Gastrocnemius medialis (tissue), 4 donors: ENCODE measurements at regions not wholly inside any gene's neighbourhood (a gene's known extent, or its start where the extent isn't known, plus 50 kb on each side); places are given as distances from the start of the nearest gene placed in this dataset.
A peak's percentile ranks its signal among the peaks of the same experiment; 100 is the strongest.
"Not testable (repeated sequence)": the region's sequence is repeated elsewhere in the genome, so short reads cannot be mapped to it uniquely, and the experiment has no call there.

Experiments used
- ATAC-seq, 2 donors: fragments of 150-250 bp; one replicate each; pipeline ENCODE4 v1.9.1; 2016
- DNase-seq, 2 donors: peaks; one replicate each; pipeline ENCODE4 v3.0.0-alpha.2; 2019
- H3K27ac ChIP-seq, 4 donors: fragments of 200-600 bp; sonication (generic); 1 replicate in 1 of 4; 2 replicates in 3 of 4; pipeline ENCODE4 v1.5.1; 2016 to 2018; ENCODE audit warnings: mild to moderate bottlenecking in 2 of 4, moderate library complexity in 1 of 4
- H3K27me3 ChIP-seq, 3 donors: fragments of 200-600 bp; sonication (generic) in 2 of 3; 1 replicate in 1 of 3; 2 replicates in 2 of 3; pipeline versions ENCODE4 v1.5.1 to v1.6.0; 2016 to 2019; ENCODE audit warnings: mild to moderate bottlenecking in 1 of 3, moderate library complexity in 1 of 3
- H3K36me3 ChIP-seq, 2 donors: fragments of 200-600 bp; sonication (generic) in 1 of 2; one replicate each; pipeline ENCODE4 v1.5.1; 2017 to 2018
- H3K4me1 ChIP-seq, 2 donors: fragments of 200-600 bp; sonication (generic) in 1 of 2; one replicate each; pipeline ENCODE4 v1.5.1; 2016 to 2017; ENCODE audit warnings: mild to moderate bottlenecking in 2 of 2
- H3K4me3 ChIP-seq, 4 donors: fragments of 200-600 bp; sonication (generic) in 3 of 4; 1 replicate in 1 of 4; 2 replicates in 3 of 4; pipeline ENCODE4 v1.5.1; 2016 to 2019; ENCODE audit warnings: mild to moderate bottlenecking in 2 of 4
- H3K9me3 ChIP-seq, 3 donors: fragments of 200-600 bp; sonication (generic) in 2 of 3; 1 replicate in 1 of 3; 2 replicates in 2 of 3; pipeline ENCODE4 v1.5.1; 2016 to 2019
- in situ Hi-C, 4 donors: fragments of 200-750 bp; cut with MboI; loops; one replicate each; pipeline versions ENCODE4 v1.15.0 to v1.8.0; 2017; ENCODE audit warnings: low sequenced_read_pairs in 4 of 4
- intact Hi-C: fragments of 100-400 bp; cut with DNase I; formaldehyde crosslinking; loops from one replicate; pipeline ENCODE4 v1.15.1; 2023; ENCODE audit warnings: low total_unique reads

DNA sequence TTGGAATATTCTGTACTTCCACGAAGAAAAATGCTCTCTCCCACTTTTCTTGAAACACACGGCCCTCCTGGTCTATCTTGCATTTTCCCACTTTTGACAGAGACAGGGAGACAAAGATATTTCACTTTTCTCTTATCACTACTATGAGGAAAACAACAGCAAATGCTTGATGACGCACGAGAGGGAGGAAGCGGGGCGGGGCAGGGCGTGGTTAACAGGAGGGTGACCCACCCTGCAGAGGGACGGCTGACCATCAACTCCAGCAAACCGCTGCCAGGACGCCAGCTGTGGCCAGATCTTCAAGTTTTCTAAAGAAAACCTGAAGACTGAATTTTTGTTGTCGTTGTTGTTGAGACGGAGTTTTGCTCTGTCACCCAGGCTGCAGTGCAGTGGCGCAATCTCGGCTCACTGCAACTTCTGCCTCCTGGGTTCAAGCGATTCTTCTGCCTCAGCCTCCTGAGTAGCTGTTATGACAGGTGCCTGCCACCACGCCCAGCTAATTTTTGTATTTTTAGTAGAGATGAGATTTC lies 63.8 kb downstream of the NSUN5 start:
- intact Hi-C loops, DNase-seq, H3K27ac ChIP-seq, H3K4me1 ChIP-seq, H3K9me3 ChIP-seq, ATAC-seq, H3K4me3 ChIP-seq, H3K36me3 ChIP-seq, H3K27me3 ChIP-seq, in situ Hi-C loops: not testable (repeated sequence)

DNA sequence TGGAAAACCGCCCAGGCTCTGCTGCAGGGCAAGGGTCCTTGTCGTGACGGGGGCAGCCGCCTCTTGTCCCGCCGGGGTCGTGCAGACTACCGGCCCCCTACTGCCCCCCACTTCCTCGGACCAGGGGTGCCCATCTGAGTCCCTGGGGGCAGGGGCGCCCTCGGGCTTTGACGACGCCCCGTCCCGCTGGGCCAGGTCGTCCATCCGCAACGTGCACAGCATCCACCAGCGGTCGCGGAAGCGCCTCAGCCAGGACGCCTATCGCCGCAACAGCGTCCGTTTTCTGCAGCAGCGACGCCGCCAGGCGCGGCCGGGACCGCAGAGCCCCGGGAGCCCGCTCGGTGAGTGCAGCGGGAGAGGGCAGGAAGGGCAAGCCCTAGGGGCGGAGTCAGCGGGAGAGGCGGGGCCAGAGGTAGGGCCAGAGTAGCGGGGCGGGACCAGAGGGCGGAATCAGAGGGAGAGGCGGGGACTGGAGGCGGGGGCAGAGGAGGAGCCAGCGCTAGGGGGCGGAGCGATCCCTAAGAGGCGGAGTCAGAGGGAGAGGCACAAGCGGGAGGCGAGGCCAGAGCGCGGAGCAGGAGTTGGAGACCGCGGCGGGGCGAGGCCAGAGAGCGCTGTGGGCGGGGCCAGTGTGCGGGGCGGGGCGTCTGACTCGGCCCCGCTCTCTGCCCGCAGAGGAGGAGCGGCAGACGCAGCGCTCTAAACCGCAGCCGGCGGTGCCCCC lies 73.5 kb downstream of the NSUN5 start:
- H3K27ac ChIP-seq = peak overlapping the region in 2 of 4 donors; percentile 47 to 54
- H3K27me3 ChIP-seq, H3K4me1 ChIP-seq, H3K36me3 ChIP-seq, H3K9me3 ChIP-seq, intact Hi-C loops, in situ Hi-C loops: not testable (repeated sequence)
- peak overlapping the region in 2 of 4 donors; percentile 48 for H3K4me3 ChIP-seq
- DNase-seq = peak; percentile 75 to 93
- peak; percentile 94 to 97 for ATAC-seq

DNA sequence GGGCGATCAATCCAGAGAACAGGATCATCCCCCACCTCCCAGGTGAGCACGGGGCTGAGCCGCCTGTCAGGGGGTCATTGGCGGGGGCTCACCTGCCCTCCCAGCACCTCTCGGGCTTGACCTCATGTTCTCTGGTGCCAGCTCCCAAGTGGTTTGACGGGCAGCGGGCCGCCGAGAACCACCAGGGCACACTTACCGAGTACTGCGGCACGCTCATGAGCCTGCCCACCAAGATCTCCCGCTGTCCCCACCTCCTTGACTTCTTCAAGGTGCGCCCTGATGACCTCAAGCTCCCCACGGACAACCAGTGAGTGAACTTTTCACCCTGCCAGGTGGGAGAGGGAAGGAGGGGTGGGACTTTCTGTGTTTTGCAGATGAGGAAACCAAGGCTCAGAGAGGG lies 82.9 kb downstream of the NSUN5 start:
- H3K9me3 ChIP-seq, DNase-seq, H3K4me3 ChIP-seq, ATAC-seq, intact Hi-C loops, H3K27me3 ChIP-seq, H3K4me1 ChIP-seq, H3K36me3 ChIP-seq, H3K27ac ChIP-seq, in situ Hi-C loops: not testable (repeated sequence)

DNA sequence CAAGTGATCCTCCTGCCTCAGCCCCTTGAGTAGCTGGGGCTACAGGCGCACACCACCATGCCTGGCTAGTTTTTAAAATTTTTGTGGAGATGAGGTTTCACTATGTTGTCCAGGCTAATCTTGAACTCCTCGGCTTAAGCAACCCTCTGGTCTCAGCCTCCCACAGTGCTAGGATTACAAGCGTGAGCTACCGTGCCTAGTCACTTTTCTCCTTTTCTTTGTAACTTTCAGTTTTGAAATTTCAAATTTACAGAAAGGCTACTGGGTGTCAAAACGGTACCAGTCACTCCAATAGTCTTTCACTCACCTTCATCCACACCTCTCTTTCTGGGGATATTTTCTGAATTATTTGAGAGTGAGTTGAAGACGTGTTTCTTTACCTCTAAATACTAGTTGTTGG lies 86.9 kb downstream of the NSUN5 start:
- DNase-seq, H3K27ac ChIP-seq, H3K36me3 ChIP-seq, in situ Hi-C loops, H3K4me3 ChIP-seq, H3K4me1 ChIP-seq, H3K27me3 ChIP-seq, ATAC-seq, intact Hi-C loops, H3K9me3 ChIP-seq: not testable (repeated sequence)

DNA sequence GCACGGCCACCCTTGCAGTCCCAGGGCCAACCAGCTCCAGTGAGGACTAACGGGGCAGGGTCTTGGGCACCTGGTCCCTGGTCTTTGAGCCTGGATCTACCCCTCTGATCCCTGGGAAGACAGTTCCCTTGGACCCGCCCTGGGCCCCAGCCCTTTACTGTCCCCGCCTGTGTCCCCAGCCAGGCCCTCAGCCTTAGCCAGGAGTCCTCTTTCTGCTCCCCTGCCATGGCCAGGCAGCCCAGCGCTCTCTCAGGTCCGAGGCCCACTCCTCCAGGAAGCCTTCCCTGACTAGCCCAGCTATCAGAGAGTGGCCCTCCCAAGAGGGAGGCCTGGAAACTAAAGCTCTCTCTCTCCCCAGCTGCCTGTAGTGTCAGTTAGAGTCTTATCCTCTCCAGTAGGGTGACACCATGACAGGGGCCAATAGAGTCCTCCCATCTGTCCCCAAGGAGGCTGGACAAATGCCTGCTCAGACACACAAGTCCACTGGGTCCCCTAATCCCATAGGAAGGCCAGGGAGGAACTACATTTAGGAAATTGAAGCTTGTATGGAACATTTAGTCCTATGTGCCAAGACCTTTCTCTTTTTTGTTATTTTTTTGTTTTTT lies 87.8 kb downstream of the NSUN5 start:
- DNase-seq = not testable (repeated sequence)

DNA sequence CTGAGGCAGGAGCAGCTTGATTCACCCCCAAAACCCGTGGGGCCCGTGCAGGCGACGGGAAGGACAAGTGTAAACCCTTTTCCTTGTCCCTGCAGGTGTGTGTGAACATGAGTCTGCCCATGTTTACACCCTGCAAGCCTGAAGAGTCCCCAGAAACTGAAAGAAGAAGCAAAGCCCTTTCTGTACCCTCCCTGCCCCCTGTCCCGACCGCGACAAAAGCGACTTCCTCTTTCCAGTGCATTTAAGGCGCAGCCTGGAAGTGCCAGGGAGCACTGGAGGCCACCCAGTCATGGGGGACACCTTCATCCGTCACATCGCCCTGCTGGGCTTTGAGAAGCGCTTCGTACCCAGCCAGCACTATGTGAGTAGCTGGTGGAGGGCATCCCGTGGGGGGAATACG lies 88.3 kb downstream of the NSUN5 start:
- H3K4me3 ChIP-seq, H3K27ac ChIP-seq, intact Hi-C loops, H3K4me1 ChIP-seq, ATAC-seq, DNase-seq, H3K36me3 ChIP-seq, in situ Hi-C loops, H3K9me3 ChIP-seq, H3K27me3 ChIP-seq: not testable (repeated sequence)

More for the DNA sequence above, 87.8 kb downstream of the NSUN5 start:
- H3K9me3 ChIP-seq, H3K27me3 ChIP-seq, H3K4me1 ChIP-seq, intact Hi-C loops, H3K36me3 ChIP-seq, in situ Hi-C loops, H3K4me3 ChIP-seq, H3K27ac ChIP-seq: not testable (repeated sequence)
- ATAC-seq = peak in 1 of 2 donors; percentile 12

DNA sequence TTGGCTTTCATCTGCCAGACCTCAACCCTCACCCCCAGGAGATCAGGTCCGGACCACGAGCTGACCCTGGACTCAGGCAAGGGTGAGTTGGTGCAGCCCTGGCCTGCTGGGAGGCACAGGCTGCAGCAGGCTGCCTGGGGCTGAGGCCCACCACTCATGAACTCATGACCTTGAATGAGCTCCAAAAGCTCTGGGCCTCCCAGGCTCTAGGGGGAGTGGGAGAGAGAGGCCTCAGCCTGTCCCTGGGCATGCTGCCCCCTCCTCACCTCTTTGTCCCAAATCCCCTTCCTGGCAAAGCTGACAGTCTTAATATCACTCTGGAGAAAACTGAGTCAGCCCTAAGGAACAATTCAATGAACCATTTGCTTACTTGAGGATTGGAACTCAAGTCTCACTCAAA lies 89.8 kb downstream of the NSUN5 start:
- H3K36me3 ChIP-seq, in situ Hi-C loops, H3K9me3 ChIP-seq, intact Hi-C loops, DNase-seq, H3K27me3 ChIP-seq, H3K4me3 ChIP-seq, H3K27ac ChIP-seq, ATAC-seq, H3K4me1 ChIP-seq: not testable (repeated sequence)

DNA sequence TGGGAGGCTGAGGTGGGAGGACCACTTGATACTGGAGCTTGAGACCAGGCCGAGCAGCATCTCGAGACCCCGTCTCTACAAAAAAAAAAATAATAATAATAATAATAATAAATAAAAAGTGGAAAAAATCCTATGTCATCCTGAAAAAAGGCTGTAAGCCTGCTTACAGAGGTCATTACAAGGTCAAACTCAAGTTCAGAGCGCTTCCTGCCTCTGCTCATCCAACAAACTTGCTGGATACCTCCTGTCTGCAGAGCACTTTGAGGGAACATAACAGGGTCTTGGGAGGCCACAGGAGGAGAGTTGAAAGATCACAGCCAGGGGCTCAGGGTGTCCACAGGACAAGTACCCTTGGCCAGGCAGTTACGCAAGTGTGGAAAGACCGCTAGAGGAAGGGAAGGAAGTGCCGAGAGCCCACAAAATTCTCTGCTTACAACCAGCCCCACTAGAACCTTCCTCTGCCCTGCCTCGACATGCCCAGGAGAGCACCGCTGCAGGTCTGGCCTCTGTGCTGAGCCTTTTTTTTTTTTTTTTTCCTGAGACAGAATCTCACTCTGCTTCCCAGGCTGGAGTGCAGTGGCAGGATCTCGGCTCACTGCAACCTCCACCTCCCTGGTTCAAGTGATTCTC lies 92.5 kb downstream of the NSUN5 start:
- ATAC-seq, H3K4me1 ChIP-seq, H3K36me3 ChIP-seq, H3K4me3 ChIP-seq, H3K27me3 ChIP-seq, H3K27ac ChIP-seq, DNase-seq, H3K9me3 ChIP-seq, in situ Hi-C loops, intact Hi-C loops: not testable (repeated sequence)

DNA sequence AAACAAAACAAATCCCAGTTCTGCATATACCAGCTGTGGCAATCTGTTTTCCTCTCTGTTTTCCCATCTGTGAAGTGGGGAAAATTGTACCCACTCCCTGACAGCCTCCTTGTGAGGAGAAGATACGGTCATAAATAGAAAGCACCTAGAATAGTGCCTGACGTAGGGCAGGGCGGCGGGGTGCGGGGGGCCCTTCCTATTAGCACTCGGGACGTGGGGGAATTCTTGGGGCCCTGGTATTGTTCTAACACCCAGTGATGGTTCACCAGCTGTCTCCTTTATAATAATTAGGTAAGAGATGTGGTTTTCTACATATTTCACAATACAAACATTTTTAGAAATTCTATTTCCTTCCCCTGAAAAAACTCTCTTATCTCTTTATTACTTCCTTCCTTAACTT lies 93.4 kb downstream of the NSUN5 start:
- ATAC-seq, H3K36me3 ChIP-seq, H3K9me3 ChIP-seq, in situ Hi-C loops, H3K27me3 ChIP-seq, H3K4me3 ChIP-seq, DNase-seq, intact Hi-C loops, H3K27ac ChIP-seq, H3K4me1 ChIP-seq: not testable (repeated sequence)

DNA sequence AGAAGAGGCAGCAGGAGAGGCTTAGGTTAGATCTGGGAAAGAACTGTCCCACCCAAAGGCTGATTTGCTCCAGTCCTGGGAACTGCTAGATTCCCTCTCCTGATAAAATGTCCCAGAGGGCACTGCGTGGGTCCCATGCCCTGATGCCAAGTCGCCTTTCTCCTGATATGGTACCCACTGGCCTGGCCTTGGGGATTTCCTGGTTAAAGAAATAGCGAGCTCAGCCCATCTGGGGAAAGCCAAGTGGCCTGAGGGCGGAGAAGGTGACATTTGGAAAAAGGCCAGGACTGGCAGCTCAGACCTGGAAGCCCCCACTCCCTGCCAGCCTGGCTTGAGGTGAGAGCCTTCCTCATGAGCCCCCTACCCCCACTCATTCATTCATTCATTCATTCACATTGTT lies 94.2 kb downstream of the NSUN5 start:
- H3K27ac ChIP-seq, H3K9me3 ChIP-seq, ATAC-seq, DNase-seq, in situ Hi-C loops, H3K36me3 ChIP-seq, H3K27me3 ChIP-seq, intact Hi-C loops, H3K4me1 ChIP-seq, H3K4me3 ChIP-seq: not testable (repeated sequence)

DNA sequence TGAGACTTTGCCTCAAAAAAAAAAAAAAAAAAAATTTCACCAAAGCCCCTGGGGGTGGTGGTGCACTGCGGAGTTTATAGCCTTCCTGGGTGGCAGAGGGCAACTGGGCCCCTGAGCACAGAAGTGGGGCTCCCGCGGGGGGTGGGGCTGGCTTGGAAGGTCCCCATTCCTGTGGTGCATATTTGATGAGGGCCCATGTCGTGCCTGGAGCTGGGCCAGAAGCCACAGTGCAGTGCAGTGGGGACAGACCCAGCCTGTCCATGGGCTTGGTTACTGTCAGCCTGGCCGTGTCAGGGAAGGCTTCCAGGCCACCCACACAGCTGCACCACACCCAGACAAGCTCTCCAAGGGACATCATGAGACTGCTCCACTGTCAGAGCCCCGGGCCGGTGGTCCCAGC lies 95.5 kb downstream of the NSUN5 start:
- H3K27me3 ChIP-seq, H3K36me3 ChIP-seq, DNase-seq, ATAC-seq, H3K9me3 ChIP-seq, in situ Hi-C loops, H3K27ac ChIP-seq, intact Hi-C loops, H3K4me1 ChIP-seq, H3K4me3 ChIP-seq: not testable (repeated sequence)

DNA sequence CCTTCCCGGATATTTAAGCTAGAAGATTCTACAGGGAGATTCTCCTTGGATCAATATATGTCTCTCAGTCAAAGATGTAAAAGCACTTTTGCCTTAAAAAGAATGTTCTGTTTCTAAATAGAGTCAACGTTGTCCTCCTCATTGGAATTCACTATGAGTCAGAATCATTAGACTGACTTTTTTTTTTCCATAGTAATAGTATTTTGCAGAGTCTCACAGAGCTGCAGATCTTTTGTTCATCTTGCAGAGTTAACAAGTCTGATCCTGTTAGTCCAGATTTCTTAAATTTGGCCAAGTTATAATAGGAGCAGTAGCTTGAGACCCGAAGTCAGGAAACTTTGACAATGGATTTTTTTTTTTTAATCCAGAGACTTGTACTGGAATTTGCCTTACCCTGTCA lies 103.0 kb downstream of the NSUN5 start:
- ATAC-seq, intact Hi-C loops, DNase-seq, H3K36me3 ChIP-seq, in situ Hi-C loops, H3K4me1 ChIP-seq, H3K9me3 ChIP-seq, H3K27ac ChIP-seq, H3K27me3 ChIP-seq, H3K4me3 ChIP-seq: not testable (repeated sequence)
